Activated naive CD8-positive, alpha-beta T cell (primary cell): ENCODE measurements at regions not wholly inside any gene's neighbourhood (a gene's known extent, or its start where the extent isn't known, plus 50 kb on each side); places are given as distances from the start of the nearest gene placed in this dataset.

Experiments
- H3K27ac Mint-ChIP-seq: one replicate; pipeline ENCODE4 v1.8.0; 2021; ENCODE audit warnings: mixed read lengths
- H3K27me3 Mint-ChIP-seq: one replicate; pipeline ENCODE4 v1.8.0; 2021; ENCODE audit warnings: mixed read lengths
- H3K36me3 Mint-ChIP-seq: one replicate; pipeline ENCODE4 v1.8.0; 2021; ENCODE audit warnings: mixed read lengths
- H3K4me1 Mint-ChIP-seq: one replicate; pipeline ENCODE4 v1.8.0; 2021; ENCODE audit warnings: low read depth, mixed read lengths
- H3K4me3 Mint-ChIP-seq: one replicate; pipeline ENCODE4 v1.8.0; 2021; ENCODE audit warnings: mild to moderate bottlenecking, mixed read lengths
- H3K9me3 Mint-ChIP-seq: one replicate; pipeline ENCODE4 v1.8.0; 2021; ENCODE audit warnings: low read depth, mixed read lengths

DNA sequence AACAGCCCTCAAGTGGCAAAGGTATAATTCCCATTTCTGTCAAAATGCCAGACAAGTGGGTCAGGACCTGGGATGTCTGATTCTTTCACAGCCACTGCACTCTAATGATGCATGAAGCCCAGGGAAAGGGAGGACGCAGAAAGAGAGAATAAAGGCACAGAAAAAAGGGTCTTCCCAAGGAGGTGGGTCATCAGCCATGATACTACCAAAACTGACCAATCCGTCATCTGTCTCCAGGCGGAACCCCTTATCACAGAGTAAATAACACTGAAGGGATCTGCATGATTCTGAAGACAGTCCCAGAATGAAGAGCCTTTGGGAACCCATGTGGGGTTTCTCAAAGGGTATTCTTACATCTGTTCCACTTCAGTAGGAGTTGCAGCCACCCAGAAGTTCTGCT is 73.8 kb upstream of the OPCML start:
- peaks cover 5% of the 10 kb centered on the region for H3K9me3 Mint-ChIP-seq
- no peak overlapping the region for H3K4me3 Mint-ChIP-seq
- H3K36me3 Mint-ChIP-seq, result no peaks in the 10 kb centered on the region
- H3K4me1 Mint-ChIP-seq, result no peaks in the 10 kb centered on the region
- no peak overlapping the region for H3K27ac Mint-ChIP-seq
- no peaks in the 10 kb centered on the region for H3K27me3 Mint-ChIP-seq

DNA sequence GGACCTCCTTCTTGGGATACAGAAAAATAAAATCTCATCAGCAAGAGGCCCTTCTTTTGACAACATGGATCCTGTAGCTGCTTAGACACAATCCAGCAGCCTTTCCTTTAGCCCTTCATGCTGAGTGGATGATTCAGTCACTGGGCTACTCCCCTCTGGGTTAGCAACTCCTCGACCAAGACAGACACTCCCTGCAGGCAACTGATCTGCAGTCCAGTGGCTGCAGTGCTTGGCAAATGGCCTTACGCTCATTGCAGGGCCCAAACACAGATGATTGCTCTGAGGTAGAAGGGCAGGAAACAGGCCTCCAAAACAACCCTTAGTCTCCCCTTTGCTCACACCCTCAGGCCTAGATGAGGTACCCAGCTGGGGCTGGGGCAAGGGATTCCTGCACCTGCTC is 73.2 kb upstream of the OPCML start:
- no peaks in the 10 kb centered on the region for H3K4me1 Mint-ChIP-seq
- H3K36me3 Mint-ChIP-seq, result no peaks in the 10 kb centered on the region
- H3K9me3 Mint-ChIP-seq, result peaks cover 3% of the 10 kb centered on the region
- H3K4me3 Mint-ChIP-seq, result no peak overlapping the region
- H3K27ac Mint-ChIP-seq, result no peak overlapping the region
- H3K27me3 Mint-ChIP-seq, result no peaks in the 10 kb centered on the region

DNA sequence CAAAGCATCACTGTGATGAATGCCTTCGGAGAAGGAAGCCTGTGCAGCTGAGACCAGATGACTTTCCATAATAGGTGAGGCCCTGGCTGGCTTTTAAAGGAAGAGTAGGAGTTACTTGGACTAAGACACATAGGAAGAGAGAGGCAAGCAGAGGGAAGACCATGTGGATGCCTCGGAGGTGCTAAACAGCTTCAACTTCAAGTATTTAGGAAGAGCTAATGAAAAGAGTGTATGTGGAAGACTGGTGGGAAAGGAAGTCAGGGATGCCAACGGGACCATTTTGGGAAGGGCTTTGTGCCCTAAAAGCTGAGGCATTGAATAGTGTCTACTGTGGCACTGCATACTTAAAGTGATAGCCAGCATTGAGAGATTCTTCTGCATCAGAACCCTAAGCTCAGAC is 69.3 kb upstream of the OPCML start:
- Mint-ChIP-seq H3K4me1 (no peaks in the 10 kb centered on the region), H3K36me3 (no peaks in the 10 kb centered on the region), H3K4me3 (no peak overlapping the region), H3K27me3 (no peaks in the 10 kb centered on the region), H3K27ac (no peak overlapping the region), H3K9me3 (no peaks in the 10 kb centered on the region)

DNA sequence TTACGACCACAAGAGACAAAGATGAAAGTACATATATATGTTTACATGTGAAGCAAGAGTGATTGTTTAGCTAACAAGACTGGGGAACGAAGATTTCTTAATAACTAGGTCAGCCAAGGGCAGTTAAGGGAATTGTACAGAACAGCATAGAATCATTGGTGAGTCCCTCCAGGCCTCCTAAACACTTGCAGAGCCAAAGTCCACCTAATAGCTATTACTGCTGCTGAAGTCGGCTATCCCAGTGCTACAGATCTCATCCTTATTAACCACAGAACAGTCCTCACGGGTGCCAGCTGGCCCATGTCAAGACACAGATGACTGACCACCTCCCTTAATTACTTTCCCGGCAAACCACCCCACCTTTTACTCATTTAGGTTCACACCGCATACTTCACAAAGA is 68.5 kb upstream of the OPCML start:
- Mint-ChIP-seq H3K9me3 (no peaks in the 10 kb centered on the region), H3K4me3 (no peak overlapping the region), H3K27ac (no peak overlapping the region), H3K36me3 (no peaks in the 10 kb centered on the region), H3K27me3 (peaks cover 3% of the 10 kb centered on the region), H3K4me1 (no peaks in the 10 kb centered on the region)

DNA sequence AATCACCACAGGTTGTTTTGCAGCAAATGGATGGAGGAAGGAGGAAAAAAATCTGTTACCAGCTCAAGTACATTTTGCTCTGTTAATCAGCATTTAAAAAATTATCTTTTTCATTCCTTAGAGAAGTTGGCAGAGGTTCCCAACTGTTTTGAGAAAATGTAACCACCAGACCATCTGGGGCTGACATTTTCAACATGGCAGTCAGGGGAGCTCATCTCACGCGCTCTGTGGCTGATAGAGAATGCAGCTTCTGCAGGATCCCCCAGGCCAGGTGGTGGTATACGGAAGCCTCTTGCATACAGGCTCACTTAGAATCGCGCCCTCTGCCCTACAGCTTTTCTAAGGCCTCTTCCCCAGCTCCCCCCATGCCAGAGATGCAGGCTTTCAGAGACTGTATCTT is 68.0 kb upstream of the OPCML start:
- Mint-ChIP-seq H3K4me1 (no peaks in the 10 kb centered on the region), H3K27ac (no peak overlapping the region), H3K9me3 (no peaks in the 10 kb centered on the region), H3K4me3 (no peak overlapping the region), H3K36me3 (no peaks in the 10 kb centered on the region), H3K27me3 (peaks cover 3% of the 10 kb centered on the region)

DNA sequence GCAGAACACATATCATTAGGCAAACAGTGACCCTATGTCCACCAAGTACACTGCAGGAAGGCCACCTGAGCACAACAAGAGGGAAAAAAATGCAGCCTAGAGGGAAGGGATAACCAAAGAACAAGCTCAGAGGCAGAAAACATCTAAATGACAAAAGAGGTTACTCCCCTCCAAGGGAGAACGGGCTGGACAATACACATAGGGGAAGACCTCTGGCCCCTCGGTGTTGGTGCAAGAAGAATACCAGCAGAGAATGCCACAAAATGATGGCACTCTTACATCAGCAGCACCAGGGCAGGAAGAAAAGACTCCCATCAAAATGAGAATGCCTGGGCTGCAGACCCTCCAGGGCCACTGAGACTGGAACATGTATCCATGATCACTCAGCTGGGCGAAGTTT is 66.6 kb upstream of the OPCML start:
- peaks cover 3% of the 10 kb centered on the region for H3K27me3 Mint-ChIP-seq
- no peaks in the 10 kb centered on the region for H3K9me3 Mint-ChIP-seq
- no peak overlapping the region for H3K27ac Mint-ChIP-seq
- H3K4me3 Mint-ChIP-seq, result no peak overlapping the region
- no peaks in the 10 kb centered on the region for H3K4me1 Mint-ChIP-seq
- H3K36me3 Mint-ChIP-seq, result no peaks in the 10 kb centered on the region

DNA sequence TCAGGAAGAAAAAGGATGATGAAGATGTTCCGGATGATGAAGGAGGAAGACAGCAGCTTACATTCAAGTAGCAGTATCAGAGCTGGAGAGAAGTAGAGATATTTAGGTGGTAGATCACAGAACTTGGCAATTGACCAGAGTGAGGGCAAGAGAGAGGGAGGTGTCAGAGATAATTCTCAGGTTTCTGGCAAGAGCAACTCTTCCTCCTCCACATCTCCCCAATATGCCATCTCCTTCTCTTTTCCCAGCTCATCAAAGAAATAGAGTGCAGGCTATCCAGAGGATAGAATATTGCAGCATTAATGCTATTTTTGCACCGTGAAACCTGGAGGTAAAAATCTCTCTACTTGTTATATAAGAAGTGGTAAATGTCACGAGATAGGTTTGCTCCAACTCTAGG is 64.9 kb upstream of the OPCML start:
- H3K4me1 Mint-ChIP-seq, result no peaks in the 10 kb centered on the region
- H3K27ac Mint-ChIP-seq, result no peak overlapping the region
- no peaks in the 10 kb centered on the region for H3K36me3 Mint-ChIP-seq
- H3K4me3 Mint-ChIP-seq, result no peak overlapping the region
- peaks cover 3% of the 10 kb centered on the region for H3K27me3 Mint-ChIP-seq
- H3K9me3 Mint-ChIP-seq, result no peaks in the 10 kb centered on the region

DNA sequence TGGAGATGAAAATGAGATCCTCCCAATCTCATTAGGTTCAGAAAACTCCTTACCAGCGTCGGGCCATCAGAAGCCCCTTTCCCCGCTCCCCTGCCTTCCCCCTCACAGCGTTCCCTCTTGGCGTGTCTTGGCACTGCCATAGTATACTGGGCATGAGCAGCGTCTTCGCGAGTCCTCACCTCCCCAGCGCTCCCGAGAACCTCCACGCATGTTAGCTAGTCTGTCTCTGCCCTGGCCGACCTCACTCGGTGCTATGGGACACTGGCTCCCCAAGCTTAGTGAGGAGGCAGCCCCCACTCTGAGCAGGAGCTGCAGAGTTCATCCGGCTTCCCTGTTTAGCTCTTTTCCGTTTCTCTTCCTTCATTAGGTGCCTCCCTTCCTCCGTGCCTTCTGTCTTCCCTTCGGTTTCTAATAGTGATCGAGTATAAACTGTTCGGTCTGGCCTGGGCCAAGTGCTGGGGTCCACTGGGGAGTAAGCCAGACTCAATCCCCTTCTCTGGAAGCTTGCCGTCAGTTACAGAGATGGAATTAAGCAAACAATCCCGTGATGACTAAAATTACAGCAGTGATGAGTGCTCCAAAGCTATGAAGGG is 63.8 kb upstream of the OPCML start:
- Mint-ChIP-seq H3K27ac (no peak overlapping the region), H3K36me3 (no peaks in the 10 kb centered on the region), H3K4me3 (no peak overlapping the region), H3K4me1 (no peaks in the 10 kb centered on the region), H3K9me3 (no peaks in the 10 kb centered on the region), H3K27me3 (peaks cover 3% of the 10 kb centered on the region)

DNA sequence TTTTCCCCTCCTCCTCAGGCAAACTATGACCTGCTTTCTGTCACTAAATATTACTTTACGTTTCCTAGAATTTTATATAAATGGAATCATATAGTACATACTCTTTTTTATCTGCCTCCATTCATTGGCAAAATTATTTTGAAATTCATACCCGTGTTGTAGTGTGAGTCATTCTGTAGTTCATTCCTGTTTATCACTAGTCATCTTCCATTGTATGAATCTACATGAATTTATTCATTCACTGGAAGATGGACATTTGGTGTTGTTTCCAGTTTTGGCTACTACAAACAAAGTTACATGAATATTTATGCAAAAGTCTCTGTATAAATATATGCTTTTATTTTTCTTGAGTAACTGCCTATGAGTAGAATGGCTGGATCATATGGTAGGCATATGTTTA is 60.7 kb upstream of the OPCML start:
- Mint-ChIP-seq H3K4me3 (no peak overlapping the region), H3K27ac (no peak overlapping the region), H3K36me3 (no peaks in the 10 kb centered on the region), H3K9me3 (no peaks in the 10 kb centered on the region), H3K4me1 (no peaks in the 10 kb centered on the region), H3K27me3 (peaks cover 3% of the 10 kb centered on the region)

DNA sequence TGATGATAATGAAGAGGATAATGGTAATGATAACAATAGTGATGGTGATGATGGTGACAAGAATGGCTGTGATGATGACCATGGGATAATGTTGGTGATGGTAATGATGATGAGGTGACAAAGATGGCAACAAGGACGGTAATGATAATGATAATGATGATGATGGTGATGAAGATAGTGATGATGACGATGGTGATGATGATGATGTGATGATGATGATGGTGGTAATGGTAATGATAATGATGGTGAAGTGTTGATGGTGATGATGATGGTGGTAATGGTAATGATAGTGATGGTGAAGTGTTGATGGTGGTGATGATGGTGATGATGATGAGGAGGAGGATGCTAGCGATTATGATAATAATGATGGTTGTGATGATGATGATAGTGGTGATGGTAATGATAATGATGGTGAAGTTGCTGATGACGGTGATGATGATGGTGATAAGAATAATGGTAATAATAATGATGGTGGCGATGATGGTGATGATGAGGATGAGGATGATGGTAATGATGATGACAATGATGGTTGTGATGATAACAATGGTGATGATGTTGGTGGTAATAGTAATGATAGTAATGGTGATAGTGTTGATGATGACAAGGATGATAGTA is 54.7 kb upstream of the OPCML start:
- Mint-ChIP-seq H3K9me3 (peaks cover 7% of the 10 kb centered on the region), H3K4me1 (no peaks in the 10 kb centered on the region), H3K36me3 (no peaks in the 10 kb centered on the region), H3K27ac (no peak overlapping the region), H3K4me3 (no peak overlapping the region), H3K27me3 (no peaks in the 10 kb centered on the region)

DNA sequence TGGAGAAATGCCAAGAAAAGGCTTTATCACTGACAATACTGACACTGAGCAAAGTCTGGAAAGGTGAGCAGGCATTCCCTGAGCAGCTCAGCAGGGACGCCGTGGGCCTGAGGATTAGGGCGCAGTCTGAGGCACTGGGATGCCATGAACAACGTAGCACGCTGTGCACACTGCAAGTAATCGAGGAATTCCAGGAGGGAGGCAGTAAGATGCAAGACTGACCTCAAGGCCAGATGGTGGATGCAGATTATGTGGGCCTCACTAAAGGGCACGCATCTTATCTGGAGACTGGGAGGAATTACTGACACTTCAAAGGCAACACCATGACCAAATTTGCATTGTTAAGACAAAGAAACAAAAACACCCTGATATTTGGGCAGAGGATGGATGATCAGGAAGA is 50.4 kb upstream of the OPCML start:
- Mint-ChIP-seq H3K27ac (no peak overlapping the region), H3K27me3 (no peaks in the 10 kb centered on the region), H3K9me3 (peaks cover 7% of the 10 kb centered on the region), H3K36me3 (no peaks in the 10 kb centered on the region), H3K4me3 (no peak overlapping the region), H3K4me1 (no peaks in the 10 kb centered on the region)

DNA sequence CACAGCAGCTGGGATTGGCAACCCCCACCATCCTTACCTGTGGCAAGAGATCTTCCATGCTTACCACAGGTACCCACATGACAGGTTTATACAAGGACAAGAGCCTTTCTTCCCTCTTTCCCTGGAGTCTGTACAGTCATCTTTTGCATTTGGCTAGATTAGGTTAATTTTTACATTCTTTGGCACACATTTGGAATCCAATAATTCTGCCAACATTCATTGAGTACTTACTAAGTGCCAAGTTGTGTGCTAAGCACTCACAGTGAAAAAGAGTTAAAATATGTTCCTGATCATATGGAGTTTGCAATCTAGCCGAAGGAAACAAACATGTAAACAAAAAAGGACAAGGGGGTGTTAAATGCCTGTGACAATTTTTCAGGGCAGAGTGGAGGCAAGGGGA is 50.0 kb upstream of the OPCML start:
- H3K36me3 Mint-ChIP-seq, result no peaks in the 10 kb centered on the region
- peaks cover 7% of the 10 kb centered on the region for H3K9me3 Mint-ChIP-seq
- no peaks in the 10 kb centered on the region for H3K27me3 Mint-ChIP-seq
- no peaks in the 10 kb centered on the region for H3K4me1 Mint-ChIP-seq
- H3K27ac Mint-ChIP-seq, result no peak overlapping the region
- H3K4me3 Mint-ChIP-seq, result no peak overlapping the region
